ENCODE measurements at regions not wholly inside any gene's neighbourhood (a gene's known extent, or its start where the extent isn't known, plus 50 kb on each side); places are given as distances from the start of the nearest gene placed in this dataset.

- no peak for DNase-seq
Observed at GRCh38 chrX:7789200-7789599, 53.8 kb upstream of the VCX start.

- no peak for DNase-seq
Observed at GRCh38 chrX:7788334-7788733, 54.6 kb upstream of the VCX start.

GRCh38 chrX:7787714-7788113, 55.3 kb upstream of the VCX start:
- no peak for DNase-seq

GRCh38 chrX:7784580-7784979, 58.4 kb upstream of the VCX start:
- DNase-seq, result no peak

GRCh38 chrX:7779644-7780043, 63.3 kb upstream of the VCX start:
- DNase-seq, result no peak

GRCh38 chrX:7775987-7776386, 67.0 kb upstream of the VCX start:
- DNase-seq, result no peak

GRCh38 chrX:7771788-7772438, 71.1 kb upstream of the VCX start:
- no peak for DNase-seq

- DNase-seq, result no peak
Observed at GRCh38 chrX:7759830-7760229, 83.1 kb upstream of the VCX start.

- no peak for DNase-seq
Observed at GRCh38 chrX:7746856-7747255, 96.1 kb upstream of the VCX start.

GRCh38 chrX:7730071-7730470, 112.9 kb upstream of the VCX start:
- DNase-seq, result no peak

GRCh38 chrX:7720519-7720918, 122.5 kb upstream of the VCX start:
- no peak for DNase-seq

- DNase-seq, result no peak
Observed at GRCh38 chrX:7714351-7714750, 128.6 kb upstream of the VCX start.

- DNase-seq, result no peak
Observed at GRCh38 chrX:7711167-7711566, 131.8 kb upstream of the VCX start.

- no peak for DNase-seq
Observed at GRCh38 chrX:7709845-7710244, 133.1 kb upstream of the VCX start.

- no peak for DNase-seq
Observed at GRCh38 chrX:7706032-7706431, 136.9 kb upstream of the VCX start.

GRCh38 chrX:7704205-7704604, 138.8 kb upstream of the VCX start:
- no peak for DNase-seq

GRCh38 chrX:7698248-7698647, 144.7 kb upstream of the VCX start:
- no peak for DNase-seq

GRCh38 chrX:7690842-7691241, 152.1 kb upstream of the VCX start:
- DNase-seq, result peak; percentile 15

- DNase-seq, result peak; percentile 81
Observed at GRCh38 chrX:7689791-7690412, 153.1 kb upstream of the VCX start.

GRCh38 chrX:7680181-7680580, 162.8 kb upstream of the VCX start:
- no peak for DNase-seq

- DNase-seq, result no peak
Observed at GRCh38 chrX:7654316-7654715, 188.7 kb upstream of the VCX start.

GRCh38 chrX:7647831-7648230, 195.1 kb upstream of the VCX start:
- no peak for DNase-seq

- DNase-seq, result no peak
Observed at GRCh38 chrX:7641141-7641540, 201.8 kb upstream of the VCX start.

GRCh38 chrX:7640392-7640791, 202.6 kb upstream of the VCX start:
- no peak for DNase-seq

GRCh38 chrX:7638078-7638710, 204.8 kb upstream of the VCX start:
- no peak for DNase-seq

Data from NCI-H774 (cell line).